IMR-90 (cell line): ENCODE measurements at regions not wholly inside any gene's neighbourhood (a gene's known extent, or its start where the extent isn't known, plus 50 kb on each side); places are given as distances from the start of the nearest gene placed in this dataset.

Source experiments
- ATAC-seq: fragments of 200-7000 bp; cut with Tn5 transposase; 2 replicates; pipeline ENCODE4 v1.9.1; 2020; ENCODE audit warnings: low read depth, mild to moderate bottlenecking, moderate library complexity
- BruUV-seq: library from RNA; stranded (reverse); fragments of 400-500 nt; replicated peaks from 2 replicates; lab custom pipeline; 2021; lab: Mats Ljungman, UMichigan
- CTCF ChIA-PET: fragments of 300-600 bp; formaldehyde crosslinking; extraction: SDS; loops from one replicate; lab custom pipeline; 2021; ENCODE audit warnings: antibody characterized with exemption; lab: Yijun Ruan, JAX
- POLR2A ChIA-PET: fragments of 300-600 bp; sonication (Branson Sonifier 250); formaldehyde crosslinking; loops from one replicate; lab custom pipeline; 2022; ENCODE audit warnings: antibody characterized with exemption; ENCODE audit not compliant: unreplicated experiment; lab: Charles Lee
- DNase-seq: peaks from one replicate; pipeline ENCODE4 v3.0.0; 2013
- H2AFZ ChIP-seq: replicated peaks from 2 replicates; pipeline ENCODE3; 2013; ENCODE audit warnings: low read length, mild to moderate bottlenecking; ENCODE audit not compliant: poor library complexity
- H2AK5ac ChIP-seq: 2 replicates; pipeline ENCODE4 v1.6.1; 2013; ENCODE audit warnings: low read depth, low read length, inconsistent platforms
- H2AK9ac ChIP-seq: replicated peaks from 2 replicates; pipeline ENCODE3; 2013; ENCODE audit warnings: mild to moderate bottlenecking, low read depth, low read length, moderate library complexity; ENCODE audit not compliant: poor library complexity
- H2BK120ac ChIP-seq: 2 replicates; pipeline ENCODE4 v1.6.1; 2013; ENCODE audit warnings: low read depth, low read length, inconsistent platforms
- H2BK15ac ChIP-seq: 3 replicates; pipeline ENCODE4 v1.6.1; 2013; ENCODE audit warnings: low read depth, low read length, inconsistent platforms
- H2BK20ac ChIP-seq: 2 replicates; pipeline ENCODE4 v1.6.1; 2013; ENCODE audit warnings: low read depth, mild to moderate bottlenecking, inconsistent platforms, low read length, moderate library complexity
- H2BK5ac ChIP-seq: 2 replicates; pipeline ENCODE4 v1.6.1; 2013; ENCODE audit warnings: mild to moderate bottlenecking, low read depth, low read length, inconsistent platforms; ENCODE audit not compliant: poor library complexity, severe bottlenecking
- H3K14ac ChIP-seq: replicated peaks from 2 replicates; pipeline ENCODE4 v1.6.1; 2013; ENCODE audit warnings: low read depth, low read length, inconsistent platforms
- H3K18ac ChIP-seq: 2 replicates; pipeline ENCODE4 v1.6.1; 2013; ENCODE audit warnings: low read depth, low read length, control low read depth
- H3K23ac ChIP-seq: 2 replicates; pipeline ENCODE4 v1.6.1; 2013; ENCODE audit warnings: low read depth, low read length, inconsistent platforms
- H3K27ac ChIP-seq: 2 replicates; pipeline ENCODE4 v1.5.1; 2013; ENCODE audit warnings: mild to moderate bottlenecking, control low read depth, low read length; ENCODE audit not compliant: insufficient read depth
- H3K27me3 ChIP-seq: 2 replicates; pipeline ENCODE4 v1.6.1; 2013; ENCODE audit warnings: low read length; ENCODE audit not compliant: control insufficient read depth, insufficient read depth
- H3K36me3 ChIP-seq: 2 replicates; pipeline ENCODE4 v1.6.1; 2013; ENCODE audit warnings: low read length, mixed read lengths; ENCODE audit not compliant: control insufficient read depth, insufficient read depth
- H3K4ac ChIP-seq: 2 replicates; pipeline ENCODE4 v1.6.1; 2013; ENCODE audit warnings: low read depth, low read length, inconsistent platforms
- H3K4me1 ChIP-seq: 2 replicates; pipeline ENCODE4 v1.6.1; 2013; ENCODE audit warnings: low read length, mixed read lengths; ENCODE audit not compliant: control insufficient read depth, insufficient read depth
- H3K4me2 ChIP-seq: 2 replicates; pipeline ENCODE4 v1.6.1; 2013; ENCODE audit warnings: low read depth, mild to moderate bottlenecking, control low read depth, low read length, moderate library complexity
- H3K4me3 ChIP-seq: 2 replicates; pipeline ENCODE4 v1.5.1; 2013; ENCODE audit warnings: low read depth, mild to moderate bottlenecking, control low read depth, low read length, moderate library complexity; ENCODE audit not compliant: insufficient read depth
- H3K56ac ChIP-seq: 2 replicates; pipeline ENCODE4 v1.6.1; 2013; ENCODE audit warnings: low read length, inconsistent platforms; ENCODE audit not compliant: insufficient read depth; ENCODE audit errors: extremely low read depth
- H3K79me1 ChIP-seq, 2 experiments: 2 replicates each; pipeline ENCODE4 v1.6.1; 2013; ENCODE audit warnings: low read length in 2 of 2, inconsistent platforms in 1 of 2, low read depth in 1 of 2
- H3K9ac ChIP-seq: 2 replicates; pipeline ENCODE4 v1.6.1; 2013; ENCODE audit warnings: low read depth, low read length, control low read depth
- H3K9me1 ChIP-seq: 2 replicates; pipeline ENCODE4 v1.6.1; 2013; ENCODE audit warnings: low read length, inconsistent platforms; ENCODE audit not compliant: insufficient read depth
- H3K9me3 ChIP-seq: 2 replicates; pipeline ENCODE4 v1.6.1; 2013; ENCODE audit warnings: low read length; ENCODE audit not compliant: control insufficient read depth, insufficient read depth
- H4K20me1 ChIP-seq: 2 replicates; pipeline ENCODE4 v1.6.1; 2013; ENCODE audit warnings: low read length, inconsistent platforms; ENCODE audit not compliant: insufficient read depth
- H4K5ac ChIP-seq: 2 replicates; pipeline ENCODE4 v1.6.1; 2013; ENCODE audit warnings: mild to moderate bottlenecking, low read depth, low read length, control low read depth
- H4K8ac ChIP-seq, 2 experiments: 2 replicates each; pipeline ENCODE4 v1.6.1; 2013; ENCODE audit warnings: low read depth in 2 of 2, low read length in 2 of 2, control low read depth in 1 of 2, inconsistent platforms in 1 of 2
- H4K91ac ChIP-seq: 2 replicates; pipeline ENCODE4 v1.6.1; 2013; ENCODE audit warnings: low read depth, low read length, inconsistent platforms; ENCODE audit not compliant: insufficient read depth
- BHLHE40 ChIP-seq: fragments of 150-350 bp; IDR thresholded peaks from 2 replicates; pipeline ENCODE4 v1.6.1; 2016; ENCODE audit warnings: mild to moderate bottlenecking, low read depth, low read length
- CEBPB ChIP-seq: IDR thresholded peaks from 2 replicates; pipeline ENCODE4 v1.6.1; 2012; ENCODE audit warnings: low read depth, low read length, improper control_type of control experiment
- CHD1 ChIP-seq: IDR thresholded peaks from 2 replicates; pipeline ENCODE4 v1.6.1; 2012; ENCODE audit warnings: low read depth, low read length, improper control_type of control experiment
- CTCF ChIP-seq: conservative IDR thresholded peaks from 2 replicates; pipeline ENCODE4 v1.5.1; 2012; ENCODE audit warnings: mild to moderate bottlenecking, low read depth, low read length, improper control_type of control experiment
- ELK1 ChIP-seq: fragments of 150-350 bp; IDR thresholded peaks from 2 replicates; pipeline ENCODE4 v1.6.1; 2016; ENCODE audit warnings: low read depth, mild to moderate bottlenecking, low read length, moderate library complexity, borderline replicate concordance
- FOS ChIP-seq: fragments of 150-350 bp; IDR thresholded peaks from 2 replicates; pipeline ENCODE4 v1.6.1; 2016; ENCODE audit warnings: low read depth, low read length
- MAFK ChIP-seq: IDR thresholded peaks from 2 replicates; pipeline ENCODE4 v1.6.1; 2012; ENCODE audit warnings: low read depth, low read length, improper control_type of control experiment
- MAZ ChIP-seq: IDR thresholded peaks from 2 replicates; pipeline ENCODE4 v1.6.1; 2012; ENCODE audit warnings: low read depth, mild to moderate bottlenecking, low read length, improper control_type of control experiment, moderate library complexity, borderline replicate concordance
- MXI1 ChIP-seq: IDR thresholded peaks from 2 replicates; pipeline ENCODE4 v1.6.1; 2012; ENCODE audit warnings: low read depth, mild to moderate bottlenecking, low read length, moderate library complexity, borderline replicate concordance
- NFE2L2 ChIP-seq: fragments of 150-350 bp; IDR thresholded peaks from 2 replicates; pipeline ENCODE4 v1.6.1; 2016; ENCODE audit warnings: low read depth, mild to moderate bottlenecking, low read length
- POLR2A ChIP-seq: IDR thresholded peaks from 2 replicates; pipeline ENCODE4 v1.6.1; 2012; ENCODE audit warnings: mild to moderate bottlenecking, low read depth, low read length
- RAD21 ChIP-seq: IDR thresholded peaks from 2 replicates; pipeline ENCODE4 v1.6.1; 2012; ENCODE audit warnings: low read length, improper control_type of control experiment
- RCOR1 ChIP-seq: IDR thresholded peaks from 2 replicates; pipeline ENCODE4 v1.6.1; 2012; ENCODE audit warnings: mild to moderate bottlenecking, low read length, improper control_type of control experiment; ENCODE audit not compliant: insufficient replicate concordance
- RFX5 ChIP-seq: IDR thresholded peaks from 2 replicates; pipeline ENCODE4 v1.8.0; 2012; ENCODE audit warnings: low read depth, mild to moderate bottlenecking, low read length, moderate library complexity
- SMC3 ChIP-seq: fragments of 150-350 bp; IDR thresholded peaks from 2 replicates; pipeline ENCODE4 v1.6.1; 2016; ENCODE audit warnings: low read depth, mild to moderate bottlenecking, antibody characterized with exemption, low read length, moderate library complexity
- USF2 ChIP-seq: fragments of 150-350 bp; IDR thresholded peaks from 2 replicates; pipeline ENCODE4 v1.6.1; 2017; ENCODE audit warnings: mild to moderate bottlenecking, antibody characterized with exemption, low read length, low read depth
- WGBS, 2 experiments: methylation state at CpG; one replicate each; pipeline versions ENCODE4 v1.1.5 to v1.1.7; 2013; ENCODE audit warnings: missing lambda C conversion rate in 2 of 2; ENCODE audit not compliant: insufficient read length in 1 of 2; ENCODE audit errors: extremely low coverage in 2 of 2; 5-methylcytosine and 5-hydroxymethylcytosine counted together
- dilution Hi-C: fragments of 300-500 bp; cut with HindIII; formaldehyde crosslinking; loops from one replicate; pipeline ENCODE4 v1.14.3; 2018; ENCODE audit warnings: low sequenced_read_pairs; ENCODE audit not compliant: unreplicated experiment
- in situ Hi-C: fragments of 300-500 bp; cut with MboI; formaldehyde crosslinking; loops from 3 replicates; pipeline ENCODE4 v1.14.3; 2019; ENCODE audit warnings: low sequenced_read_pairs, inconsistent platforms, mixed read lengths
- intact Hi-C: fragments of 100-400 bp; cut with micrococcal nuclease; formaldehyde crosslinking; loops from 2 replicates; pipeline ENCODE4 v1.10.0; 2022

- H3K9ac ChIP-seq: no peak overlapping the region
- no peaks in the 10 kb centered on the region for H3K4me1 ChIP-seq
- H3K9me3 ChIP-seq: no peaks in the 10 kb centered on the region
- H3K79me1 ChIP-seq: no peaks in the 10 kb centered on the region
- no peaks in the 10 kb centered on the region for H3K9me1 ChIP-seq
- POLR2A ChIA-PET: no interaction called here
- TF ChIP-seq CHD1 (no peak), BHLHE40 (no peak), POLR2A (no peak), MAFK (no peak), RCOR1 (no peak), MAZ (no peak), USF2 (no peak), RAD21 (no peak), FOS (no peak), SMC3 (no peak), NFE2L2 (no peak), CTCF (no peak), ELK1 (no peak), MXI1 (no peak), CEBPB (no peak), RFX5 (no peak)
- no peak overlapping the region for H2BK15ac ChIP-seq
- H2AK5ac ChIP-seq: no peak overlapping the region
- H4K91ac ChIP-seq: no peak overlapping the region
- no peaks in the 10 kb centered on the region for H3K36me3 ChIP-seq
- H4K8ac ChIP-seq: no peak overlapping the region
- intact Hi-C loops (no loop called here), dilution Hi-C loops (no loop called here), in situ Hi-C loops (no loop called here)
- no peak overlapping the region for H3K14ac ChIP-seq
- WGBS, 2 experiments: no CpG with 5 or more reads among the region's 5 CpGs
- no peak overlapping the region for H3K27ac ChIP-seq
- no peak overlapping the region for H2BK5ac ChIP-seq
- no peak overlapping the region for H2AK9ac ChIP-seq
- CTCF ChIA-PET: no interaction called here
- no peak overlapping the region for H2BK120ac ChIP-seq
- BruUV-seq: no TSS peak
- no peak for ATAC-seq
- H4K5ac ChIP-seq: no peak overlapping the region
- no peak overlapping the region for H3K23ac ChIP-seq
- H4K20me1 ChIP-seq: no peaks in the 10 kb centered on the region
- no peak overlapping the region for H3K18ac ChIP-seq
- no peak overlapping the region for H2BK20ac ChIP-seq
- H3K56ac ChIP-seq: no peak overlapping the region
- H3K4ac ChIP-seq: no peak overlapping the region
- no peak for DNase-seq
- H3K4me3 ChIP-seq: no peak overlapping the region
- H3K27me3 ChIP-seq: no peaks in the 10 kb centered on the region
- H2AFZ ChIP-seq: no peak overlapping the region
- no peak overlapping the region for H3K4me2 ChIP-seq
These were observed 155.1 kb upstream of the WWC1 start for GRCh38 chr5:168136340-168136739.
